ENCODE measurements at regions not wholly inside any gene's neighbourhood (a gene's known extent, or its start where the extent isn't known, plus 50 kb on each side); places are given as distances from the start of the nearest gene placed in this dataset.
A peak's percentile ranks its signal among the peaks of the same experiment; 100 is the strongest.

DNA sequence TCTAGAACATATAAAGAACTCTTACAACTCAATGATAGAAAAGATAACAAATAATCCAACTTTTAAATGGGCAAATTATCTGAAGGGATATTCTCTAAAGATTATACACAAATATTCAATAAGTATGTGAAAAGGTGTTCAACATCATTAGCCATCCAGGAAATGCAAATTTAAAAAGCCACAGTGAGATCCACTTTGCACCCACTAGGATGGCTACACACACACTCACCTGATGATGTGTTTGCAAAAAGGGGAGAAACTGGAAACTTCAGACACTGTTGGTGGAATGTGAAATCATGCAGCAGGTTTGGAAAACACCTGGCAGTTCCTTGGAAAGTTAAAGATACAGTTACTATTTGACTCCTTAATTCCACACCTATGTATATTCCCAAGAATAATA lies 87.2 kb upstream of the GYPC start:
- TF ChIP-seq, protein P1, sequence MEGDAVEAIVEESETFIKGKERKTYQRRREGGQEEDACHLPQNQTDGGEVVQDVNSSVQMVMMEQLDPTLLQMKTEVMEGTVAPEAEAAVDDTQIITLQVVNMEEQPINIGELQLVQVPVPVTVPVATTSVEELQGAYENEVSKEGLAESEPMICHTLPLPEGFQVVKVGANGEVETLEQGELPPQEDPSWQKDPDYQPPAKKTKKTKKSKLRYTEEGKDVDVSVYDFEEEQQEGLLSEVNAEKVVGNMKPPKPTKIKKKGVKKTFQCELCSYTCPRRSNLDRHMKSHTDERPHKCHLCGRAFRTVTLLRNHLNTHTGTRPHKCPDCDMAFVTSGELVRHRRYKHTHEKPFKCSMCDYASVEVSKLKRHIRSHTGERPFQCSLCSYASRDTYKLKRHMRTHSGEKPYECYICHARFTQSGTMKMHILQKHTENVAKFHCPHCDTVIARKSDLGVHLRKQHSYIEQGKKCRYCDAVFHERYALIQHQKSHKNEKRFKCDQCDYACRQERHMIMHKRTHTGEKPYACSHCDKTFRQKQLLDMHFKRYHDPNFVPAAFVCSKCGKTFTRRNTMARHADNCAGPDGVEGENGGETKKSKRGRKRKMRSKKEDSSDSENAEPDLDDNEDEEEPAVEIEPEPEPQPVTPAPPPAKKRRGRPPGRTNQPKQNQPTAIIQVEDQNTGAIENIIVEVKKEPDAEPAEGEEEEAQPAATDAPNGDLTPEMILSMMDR (IDR thresholded peaks at IDR 0.05; ENCODE audit: low read depth, low read length), result no peak
- TF ChIP-seq, protein P2, sequence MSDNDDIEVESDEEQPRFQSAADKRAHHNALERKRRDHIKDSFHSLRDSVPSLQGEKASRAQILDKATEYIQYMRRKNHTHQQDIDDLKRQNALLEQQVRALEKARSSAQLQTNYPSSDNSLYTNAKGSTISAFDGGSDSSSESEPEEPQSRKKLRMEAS (IDR thresholded peaks at IDR 0.05; ENCODE audit: low read depth, low read length), result no peak
- TF ChIP-seq POLR2A (IDR thresholded peaks at IDR 0.05; ENCODE audit: extremely low read depth, insufficient read length) (no peak), MYC (IDR thresholded peaks at IDR 0.05; ENCODE audit: low read depth, low read length) (no peak)
- no peak overlapping the region for H3K4me3 ChIP-seq (ENCODE audit: low read depth, low read length)

DNA sequence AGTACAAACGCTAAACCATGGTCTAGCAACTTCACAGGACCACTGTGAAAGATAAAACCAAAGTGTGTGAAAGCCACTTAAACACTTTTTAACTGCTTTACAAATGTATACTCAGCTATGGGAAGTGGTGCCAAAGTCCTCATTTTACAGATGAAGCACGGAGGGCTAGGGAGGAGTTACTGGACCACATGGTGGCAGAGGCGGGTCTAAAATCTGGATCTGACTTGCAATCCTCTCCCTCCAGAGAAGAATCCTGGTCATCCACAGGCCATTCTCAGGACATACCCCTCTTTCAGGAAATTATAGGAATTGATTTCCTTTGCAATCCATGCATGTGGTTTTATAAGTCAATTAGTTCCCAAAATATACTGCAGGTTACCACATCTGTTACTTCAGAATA lies 84.6 kb upstream of the GYPC start:
- H3K4me3 ChIP-seq (ENCODE audit: low read depth, low read length), result no peak overlapping the region
- TF ChIP-seq, protein P1 (IDR thresholded peaks at IDR 0.05; ENCODE audit: low read depth, low read length), result no peak
- no peak for TF ChIP-seq MYC (IDR thresholded peaks at IDR 0.05; ENCODE audit: low read depth, low read length)
- TF ChIP-seq POLR2A (IDR thresholded peaks at IDR 0.05; ENCODE audit: extremely low read depth, insufficient read length), result no peak
- TF ChIP-seq, protein P2 (IDR thresholded peaks at IDR 0.05; ENCODE audit: low read depth, low read length), result no peak
- DNase-seq (ENCODE audit: low read depth), result peak; percentile 10

More for the DNA sequence above, 87.2 kb upstream of the GYPC start:
- no peak for DNase-seq (ENCODE audit: low read depth)

DNA sequence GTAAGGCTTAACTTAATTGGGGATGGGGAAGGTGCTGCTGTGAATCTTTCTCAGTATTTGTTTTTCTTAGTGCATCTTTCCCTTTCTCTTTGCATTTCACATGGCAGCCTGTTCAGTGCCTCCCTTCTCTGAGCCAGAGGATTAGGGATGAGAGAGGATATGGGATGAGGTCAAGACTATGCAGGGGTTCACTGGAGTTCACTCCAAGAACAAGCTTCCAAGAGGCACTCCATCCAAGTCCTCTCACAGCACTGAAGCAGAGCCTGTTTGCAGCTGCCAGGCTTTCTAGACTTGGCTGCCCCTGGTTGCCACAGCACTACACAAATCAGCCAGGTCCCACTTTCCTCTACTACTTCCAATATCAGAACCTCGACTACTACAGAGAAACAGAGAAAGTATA lies 80.3 kb upstream of the GYPC start:
- H3K4me3 ChIP-seq (ENCODE audit: low read depth, low read length), result no peak overlapping the region
- TF ChIP-seq, protein P2 (IDR thresholded peaks at IDR 0.05; ENCODE audit: low read depth, low read length), result no peak
- TF ChIP-seq, protein P1 (IDR thresholded peaks at IDR 0.05; ENCODE audit: low read depth, low read length), result no peak
- no peak for TF ChIP-seq POLR2A (IDR thresholded peaks at IDR 0.05; ENCODE audit: extremely low read depth, insufficient read length)
- TF ChIP-seq MYC (IDR thresholded peaks at IDR 0.05; ENCODE audit: low read depth, low read length), result no peak
- no peak for DNase-seq (ENCODE audit: low read depth)

- no peak overlapping the region for H3K4me3 ChIP-seq (ENCODE audit: low read depth, low read length)
- TF ChIP-seq MYC (IDR thresholded peaks at IDR 0.05; ENCODE audit: low read depth, low read length) (no peak), POLR2A (IDR thresholded peaks at IDR 0.05; ENCODE audit: extremely low read depth, insufficient read length) (no peak)
- TF ChIP-seq, protein P1 (IDR thresholded peaks at IDR 0.05; ENCODE audit: low read depth, low read length), result no peak
- TF ChIP-seq, protein P2 (IDR thresholded peaks at IDR 0.05; ENCODE audit: low read depth, low read length), result no peak
- DNase-seq (ENCODE audit: low read depth), result no peak
Measured at GRCh38 chr2:126579868-126580267, 76.1 kb upstream of the GYPC start.

DNA sequence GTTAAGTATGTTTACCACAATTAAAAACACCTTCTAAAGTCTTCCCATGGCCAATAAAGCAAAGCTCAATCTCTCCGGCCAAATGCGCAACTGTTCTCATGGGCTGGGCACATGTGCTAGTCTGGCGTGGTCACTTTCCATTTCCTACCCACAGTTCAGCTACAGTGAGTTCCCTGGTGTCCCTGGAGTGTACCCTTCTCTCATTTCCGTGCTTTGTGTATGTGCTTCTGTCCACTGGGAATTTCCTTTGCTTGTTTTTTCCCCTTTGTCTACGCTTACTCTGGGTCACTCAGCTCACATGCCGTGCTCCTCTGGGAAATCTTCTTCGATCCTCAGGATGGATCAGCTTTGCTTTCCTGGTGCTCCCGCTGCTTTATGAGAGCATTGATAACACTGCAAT lies 69.6 kb upstream of the GYPC start:
- no peak overlapping the region for H3K4me3 ChIP-seq (ENCODE audit: low read depth, low read length)
- TF ChIP-seq, protein P1 (IDR thresholded peaks at IDR 0.05; ENCODE audit: low read depth, low read length), result no peak
- TF ChIP-seq POLR2A (IDR thresholded peaks at IDR 0.05; ENCODE audit: extremely low read depth, insufficient read length), result no peak
- TF ChIP-seq MYC (IDR thresholded peaks at IDR 0.05; ENCODE audit: low read depth, low read length), result no peak
- TF ChIP-seq, protein P2 (IDR thresholded peaks at IDR 0.05; ENCODE audit: low read depth, low read length), result no peak
- DNase-seq (ENCODE audit: low read depth), result no peak

- no peak overlapping the region for H3K4me3 ChIP-seq (ENCODE audit: low read depth, low read length)
- DNase-seq (ENCODE audit: low read depth), result no peak
- TF ChIP-seq, protein P1 (IDR thresholded peaks at IDR 0.05; ENCODE audit: low read depth, low read length), result no peak
- TF ChIP-seq MYC (IDR thresholded peaks at IDR 0.05; ENCODE audit: low read depth, low read length) (no peak), POLR2A (IDR thresholded peaks at IDR 0.05; ENCODE audit: extremely low read depth, insufficient read length) (no peak)
- TF ChIP-seq, protein P2 (IDR thresholded peaks at IDR 0.05; ENCODE audit: low read depth, low read length), result no peak
Measured at GRCh38 chr2:126599062-126599461, 56.9 kb upstream of the GYPC start.

Data from NB4 (cell line).